ENCODE measurements at regions not wholly inside any gene's neighbourhood (a gene's known extent, or its start where the extent isn't known, plus 50 kb on each side); places are given as distances from the start of the nearest gene placed in this dataset.

- Mint-ChIP-seq H3K4me3 (no peak overlapping the region), H3K9me3 (no peaks in the 10 kb centered on the region), H3K27ac (no peak overlapping the region), H3K4me1 (peaks cover 24% of the 10 kb centered on the region), H3K36me3 (no peaks in the 10 kb centered on the region), H3K27me3 (ENCODE audit: low read depth) (no peaks in the 10 kb centered on the region; the same call in 1 of the 2 replicates)
- ChIA-PET CTCF (no interaction called here), POLR2A (no interaction called here)
- no peak for DNase-seq (ENCODE audit: low spot score)
- ATAC-seq: no peak
- TF ChIP-seq TP53 (CRISPR knock-in tag; IDR thresholded peaks at IDR 0.05): no peak
- TF ChIP-seq, protein P1, sequence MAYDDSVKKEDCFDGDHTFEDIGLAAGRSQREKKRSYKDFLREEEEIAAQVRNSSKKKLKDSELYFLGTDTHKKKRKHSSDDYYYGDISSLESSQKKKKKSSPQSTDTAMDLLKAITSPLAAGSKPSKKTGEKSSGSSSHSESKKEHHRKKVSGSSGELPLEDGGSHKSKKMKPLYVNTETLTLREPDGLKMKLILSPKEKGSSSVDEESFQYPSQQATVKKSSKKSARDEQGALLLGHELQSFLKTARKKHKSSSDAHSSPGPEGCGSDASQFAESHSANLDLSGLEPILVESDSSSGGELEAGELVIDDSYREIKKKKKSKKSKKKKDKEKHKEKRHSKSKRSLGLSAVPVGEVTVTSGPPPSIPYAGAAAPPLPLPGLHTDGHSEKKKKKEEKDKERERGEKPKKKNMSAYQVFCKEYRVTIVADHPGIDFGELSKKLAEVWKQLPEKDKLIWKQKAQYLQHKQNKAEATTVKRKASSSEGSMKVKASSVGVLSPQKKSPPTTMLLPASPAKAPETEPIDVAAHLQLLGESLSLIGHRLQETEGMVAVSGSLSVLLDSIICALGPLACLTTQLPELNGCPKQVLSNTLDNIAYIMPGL (CRISPR knock-in tag; IDR thresholded peaks at IDR 0.05): no peak
- no peak for TF ChIP-seq CTCF (IDR thresholded peaks at IDR 0.05)
- TF ChIP-seq ESRRA (CRISPR knock-in tag; IDR thresholded peaks at IDR 0.05; ENCODE audit: borderline replicate concordance): no peak
- no peak for TF ChIP-seq KAT7 (CRISPR knock-in tag; IDR thresholded peaks at IDR 0.05; ENCODE audit: borderline replicate concordance)
- TF ChIP-seq EMX1 (CRISPR knock-in tag; IDR thresholded peaks at IDR 0.05): no peak
- TF ChIP-seq, protein P2, sequence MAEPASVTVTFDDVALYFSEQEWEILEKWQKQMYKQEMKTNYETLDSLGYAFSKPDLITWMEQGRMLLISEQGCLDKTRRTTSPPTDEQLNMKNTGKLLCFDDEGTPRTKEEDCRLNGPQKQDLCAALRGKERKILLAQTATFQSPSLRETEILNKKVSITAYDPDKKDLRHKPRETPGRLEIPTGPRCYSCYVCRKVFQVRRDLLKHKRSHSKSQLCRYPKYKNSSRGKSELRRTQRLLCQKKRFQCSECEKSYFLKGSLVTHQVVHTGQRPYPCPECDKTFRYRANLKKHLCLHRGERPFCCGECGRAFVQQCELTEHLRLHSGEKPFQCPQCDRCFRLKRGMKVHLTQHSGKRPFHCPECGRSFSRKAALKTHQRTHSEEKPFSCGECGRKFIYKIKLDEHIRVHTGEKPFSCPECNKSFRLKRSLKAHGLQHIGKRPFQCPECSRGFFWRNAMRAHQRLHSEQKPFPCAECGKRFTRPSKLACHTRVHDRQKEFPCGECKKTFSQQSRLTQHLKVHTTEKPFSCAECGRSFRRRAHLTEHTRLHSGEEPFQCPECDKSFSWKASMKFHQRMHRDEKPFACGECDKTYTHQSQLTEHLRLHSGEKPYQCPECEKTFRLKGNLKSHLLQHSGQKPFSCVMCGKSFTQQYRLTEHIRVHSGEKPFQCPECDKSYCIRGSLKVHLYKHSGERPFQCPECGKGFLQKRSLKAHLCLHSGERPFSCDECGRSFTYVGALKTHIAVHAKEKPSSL (CRISPR knock-in tag; conservative IDR thresholded peaks at IDR 0.05): no peak
Measured at GRCh38 chr7:91556956-91557650, 292.9 kb downstream of the FZD1 start.

DNA sequence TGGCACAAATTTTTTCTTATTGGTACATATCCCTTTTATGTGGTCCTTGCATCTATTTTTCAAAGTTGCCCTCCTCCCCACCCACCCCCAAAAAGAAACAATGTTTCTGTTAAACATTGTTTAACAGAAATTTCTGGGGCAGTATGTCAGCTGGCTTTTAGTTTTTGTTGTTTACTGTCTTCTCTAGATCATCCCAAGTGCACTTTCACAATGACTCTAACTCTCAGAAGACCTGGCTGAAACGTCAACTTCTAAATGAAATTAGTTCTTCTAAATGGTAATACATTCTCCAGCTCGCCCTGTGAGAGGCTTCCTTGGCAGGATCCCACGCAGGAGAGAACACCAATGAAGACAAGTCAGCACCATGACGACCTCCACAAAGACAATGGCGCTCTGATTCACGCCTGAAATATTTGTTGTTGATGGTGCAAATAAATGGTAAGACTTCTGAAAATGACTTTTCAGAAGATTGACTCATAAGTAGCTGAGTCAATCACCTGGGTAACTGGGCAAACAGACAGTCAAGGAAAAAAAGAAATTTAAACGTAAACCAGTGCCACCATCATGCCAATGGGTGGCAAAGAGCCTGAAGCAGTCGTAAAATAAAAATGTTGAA is 293.7 kb downstream of the FZD1 start:
- Mint-ChIP-seq H3K4me1 (peaks cover 25% of the 10 kb centered on the region), H3K27me3 (ENCODE audit: low read depth) (no peaks in the 10 kb centered on the region), H3K27ac (no peak overlapping the region), H3K9me3 (no peaks in the 10 kb centered on the region), H3K4me3 (no peak overlapping the region), H3K36me3 (no peaks in the 10 kb centered on the region)
- DNase-seq (ENCODE audit: low spot score) (no peak), ATAC-seq (no peak)
- ChIA-PET CTCF (no interaction called here), POLR2A (no interaction called here)
- TF ChIP-seq CREB1 (CRISPR knock-in tag; IDR thresholded peaks at IDR 0.05): no peak
- TF ChIP-seq TEAD4 (CRISPR knock-in tag; IDR thresholded peaks at IDR 0.05): no peak
- TF ChIP-seq, protein P3, sequence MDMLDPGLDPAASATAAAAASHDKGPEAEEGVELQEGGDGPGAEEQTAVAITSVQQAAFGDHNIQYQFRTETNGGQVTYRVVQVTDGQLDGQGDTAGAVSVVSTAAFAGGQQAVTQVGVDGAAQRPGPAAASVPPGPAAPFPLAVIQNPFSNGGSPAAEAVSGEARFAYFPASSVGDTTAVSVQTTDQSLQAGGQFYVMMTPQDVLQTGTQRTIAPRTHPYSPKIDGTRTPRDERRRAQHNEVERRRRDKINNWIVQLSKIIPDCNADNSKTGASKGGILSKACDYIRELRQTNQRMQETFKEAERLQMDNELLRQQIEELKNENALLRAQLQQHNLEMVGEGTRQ (CRISPR knock-in tag; IDR thresholded peaks at IDR 0.05): no peak
- no peak for TF ChIP-seq SMAD4 (CRISPR knock-in tag; IDR thresholded peaks at IDR 0.05)
- TF ChIP-seq, protein P4, sequence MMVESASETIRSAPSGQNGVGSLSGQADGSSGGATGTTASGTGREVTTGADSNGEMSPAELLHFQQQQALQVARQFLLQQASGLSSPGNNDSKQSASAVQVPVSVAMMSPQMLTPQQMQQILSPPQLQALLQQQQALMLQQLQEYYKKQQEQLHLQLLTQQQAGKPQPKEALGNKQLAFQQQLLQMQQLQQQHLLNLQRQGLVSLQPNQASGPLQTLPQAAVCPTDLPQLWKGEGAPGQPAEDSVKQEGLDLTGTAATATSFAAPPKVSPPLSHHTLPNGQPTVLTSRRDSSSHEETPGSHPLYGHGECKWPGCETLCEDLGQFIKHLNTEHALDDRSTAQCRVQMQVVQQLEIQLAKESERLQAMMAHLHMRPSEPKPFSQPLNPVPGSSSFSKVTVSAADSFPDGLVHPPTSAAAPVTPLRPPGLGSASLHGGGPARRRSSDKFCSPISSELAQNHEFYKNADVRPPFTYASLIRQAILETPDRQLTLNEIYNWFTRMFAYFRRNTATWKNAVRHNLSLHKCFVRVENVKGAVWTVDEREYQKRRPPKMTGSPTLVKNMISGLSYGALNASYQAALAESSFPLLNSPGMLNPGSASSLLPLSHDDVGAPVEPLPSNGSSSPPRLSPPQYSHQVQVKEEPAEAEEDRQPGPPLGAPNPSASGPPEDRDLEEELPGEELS (CRISPR knock-in tag; IDR thresholded peaks at IDR 0.05): no peak
- no peak for TF ChIP-seq RORB (CRISPR knock-in tag; IDR thresholded peaks at IDR 0.05)
- TF ChIP-seq, protein P1 (CRISPR knock-in tag; IDR thresholded peaks at IDR 0.05): no peak
- TF ChIP-seq TCF7 (CRISPR knock-in tag; IDR thresholded peaks at IDR 0.05; ENCODE audit: low read depth): no peak
- TF ChIP-seq CTCF (IDR thresholded peaks at IDR 0.05): no peak
- TF ChIP-seq ETV6 (CRISPR knock-in tag; IDR thresholded peaks at IDR 0.05): no peak
- TF ChIP-seq ESRRA (CRISPR knock-in tag; IDR thresholded peaks at IDR 0.05; ENCODE audit: borderline replicate concordance): no peak
- TF ChIP-seq ZNF121 (CRISPR knock-in tag; IDR thresholded peaks at IDR 0.05): no peak
